ENCODE measurements at regions not wholly inside any gene's neighbourhood (a gene's known extent, or its start where the extent isn't known, plus 50 kb on each side); places are given as distances from the start of the nearest gene placed in this dataset.

DNA sequence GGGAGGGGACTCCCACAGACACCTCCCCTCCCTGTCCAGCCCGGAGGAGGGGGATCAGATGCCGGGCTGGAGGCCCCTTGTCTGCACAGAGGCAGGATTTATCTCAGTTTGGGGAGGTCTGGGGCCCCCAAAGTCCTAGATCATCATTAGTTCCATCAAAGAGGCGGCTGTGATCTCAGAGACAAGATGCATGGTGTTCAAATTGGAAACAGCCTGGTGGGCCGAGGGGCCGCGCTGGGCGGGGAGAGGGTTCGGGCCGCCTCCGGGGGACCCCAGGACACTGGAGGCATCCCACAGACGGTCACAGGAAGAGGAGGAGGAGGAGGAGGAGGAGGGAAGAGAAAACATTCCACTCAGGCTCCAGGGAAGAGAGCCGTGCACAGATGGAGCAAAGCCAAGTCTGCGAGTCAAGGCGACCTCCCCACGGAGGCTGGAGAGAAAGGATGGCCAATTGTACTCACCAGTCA is 69.5 kb upstream of the CUX1 start:
- TF ChIP-seq TCF4 (CRISPR knock-in tag; IDR thresholded peaks at IDR 0.05; ENCODE audit: borderline replicate concordance) (no peak), RARB (CRISPR knock-in tag; IDR thresholded peaks at IDR 0.05) (no peak), ISL1 (CRISPR knock-in tag; IDR thresholded peaks at IDR 0.05) (no peak), ZFP30 (CRISPR knock-in tag; IDR thresholded peaks at IDR 0.05) (no peak), ZFP3 (CRISPR knock-in tag; IDR thresholded peaks at IDR 0.05) (no peak), ARNTL (CRISPR knock-in tag; IDR thresholded peaks at IDR 0.05; ENCODE audit: borderline replicate concordance, low read depth) (no peak), POU6F1 (CRISPR knock-in tag; IDR thresholded peaks at IDR 0.05; ENCODE audit: borderline replicate concordance, low read depth) (no peak), TOX (CRISPR knock-in tag; IDR thresholded peaks at IDR 0.05; ENCODE audit: borderline replicate concordance) (no peak)
- TF ChIP-seq, protein P1, sequence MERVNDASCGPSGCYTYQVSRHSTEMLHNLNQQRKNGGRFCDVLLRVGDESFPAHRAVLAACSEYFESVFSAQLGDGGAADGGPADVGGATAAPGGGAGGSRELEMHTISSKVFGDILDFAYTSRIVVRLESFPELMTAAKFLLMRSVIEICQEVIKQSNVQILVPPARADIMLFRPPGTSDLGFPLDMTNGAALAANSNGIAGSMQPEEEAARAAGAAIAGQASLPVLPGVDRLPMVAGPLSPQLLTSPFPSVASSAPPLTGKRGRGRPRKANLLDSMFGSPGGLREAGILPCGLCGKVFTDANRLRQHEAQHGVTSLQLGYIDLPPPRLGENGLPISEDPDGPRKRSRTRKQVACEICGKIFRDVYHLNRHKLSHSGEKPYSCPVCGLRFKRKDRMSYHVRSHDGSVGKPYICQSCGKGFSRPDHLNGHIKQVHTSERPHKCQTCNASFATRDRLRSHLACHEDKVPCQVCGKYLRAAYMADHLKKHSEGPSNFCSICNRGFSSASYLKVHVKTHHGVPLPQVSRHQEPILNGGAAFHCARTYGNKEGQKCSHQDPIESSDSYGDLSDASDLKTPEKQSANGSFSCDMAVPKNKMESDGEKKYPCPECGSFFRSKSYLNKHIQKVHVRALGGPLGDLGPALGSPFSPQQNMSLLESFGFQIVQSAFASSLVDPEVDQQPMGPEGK (CRISPR knock-in tag; IDR thresholded peaks at IDR 0.05; ENCODE audit: borderline replicate concordance), result no peak
